ENCODE measurements at regions not wholly inside any gene's neighbourhood (a gene's known extent, or its start where the extent isn't known, plus 50 kb on each side); places are given as distances from the start of the nearest gene placed in this dataset.
A peak's percentile ranks its signal among the peaks of the same experiment; 100 is the strongest.

GRCh38 chr2:8587920-8588830 is 93.7 kb upstream of the ID2 start:
- H3K27ac ChIP-seq, result no peak overlapping the region
- H3K36me3 ChIP-seq, result no peaks in the 10 kb centered on the region
- no peak for TF ChIP-seq CTCF (IDR thresholded peaks at IDR 0.05; ENCODE audit: low read depth, low read length)
- DNase-seq (ENCODE audit: low read depth in 1 of 2, low spot score in 1 of 2), result no peak
- no peak overlapping the region for H3K4me3 ChIP-seq
- H3K27me3 ChIP-seq, result no peaks in the 10 kb centered on the region
- no peaks in the 10 kb centered on the region for H3K9me3 ChIP-seq (ENCODE audit: low read depth)
- H3K4me1 ChIP-seq (ENCODE audit: low read depth), result peaks cover 42% of the 10 kb centered on the region

GRCh38 chr2:8588831-8589191 is 93.0 kb upstream of the ID2 start:
- H3K4me1 ChIP-seq (ENCODE audit: low read depth), result peaks cover 39% of the 10 kb centered on the region
- no peaks in the 10 kb centered on the region for H3K36me3 ChIP-seq
- DNase-seq (ENCODE audit: low read depth in 1 of 2, low spot score in 1 of 2), result no peak
- no peaks in the 10 kb centered on the region for H3K27me3 ChIP-seq
- H3K4me3 ChIP-seq, result no peak overlapping the region
- no peak overlapping the region for H3K27ac ChIP-seq
- no peak for TF ChIP-seq CTCF (IDR thresholded peaks at IDR 0.05; ENCODE audit: low read depth, low read length)
- H3K9me3 ChIP-seq (ENCODE audit: low read depth), result no peaks in the 10 kb centered on the region

- Histone ChIP-seq H3K4me1 (ENCODE audit: low read depth) (peaks cover 43% of the 10 kb centered on the region), H3K27me3 (no peaks in the 10 kb centered on the region), H3K36me3 (no peaks in the 10 kb centered on the region), H3K9me3 (ENCODE audit: low read depth) (no peaks in the 10 kb centered on the region), H3K27ac (no peak overlapping the region), H3K4me3 (no peak overlapping the region)
- no peak for TF ChIP-seq CTCF (IDR thresholded peaks at IDR 0.05; ENCODE audit: low read depth, low read length)
- DNase-seq (ENCODE audit: low read depth in 1 of 2, low spot score in 1 of 2), result no peak
Observed at GRCh38 chr2:8589721-8590120, 92.1 kb upstream of the ID2 start.

GRCh38 chr2:8590938-8591337 is 90.9 kb upstream of the ID2 start:
- peak in 1 of 2 donors; percentile 78 for DNase-seq (ENCODE audit: low read depth in 1 of 2, low spot score in 1 of 2)
- Histone ChIP-seq H3K9me3 (ENCODE audit: low read depth) (no peaks in the 10 kb centered on the region), H3K36me3 (no peaks in the 10 kb centered on the region), H3K27me3 (no peaks in the 10 kb centered on the region), H3K4me1 (ENCODE audit: low read depth) (peaks cover 44% of the 10 kb centered on the region), H3K27ac (peak overlapping the region; percentile 3), H3K4me3 (no peak overlapping the region)
- TF ChIP-seq CTCF (IDR thresholded peaks at IDR 0.05; ENCODE audit: low read depth, low read length), result no peak

GRCh38 chr2:8592736-8593135 is 89.1 kb upstream of the ID2 start:
- Histone ChIP-seq H3K4me3 (no peak overlapping the region), H3K27ac (peak overlapping the region; percentile 34), H3K4me1 (ENCODE audit: low read depth) (peaks cover 40% of the 10 kb centered on the region), H3K36me3 (no peaks in the 10 kb centered on the region), H3K27me3 (no peaks in the 10 kb centered on the region), H3K9me3 (ENCODE audit: low read depth) (no peaks in the 10 kb centered on the region)
- no peak for TF ChIP-seq CTCF (IDR thresholded peaks at IDR 0.05; ENCODE audit: low read depth, low read length)
- DNase-seq (ENCODE audit: low read depth in 1 of 2, low spot score in 1 of 2), result peak in 1 of 2 donors; percentile 46
